ENCODE measurements at regions not wholly inside any gene's neighbourhood (a gene's known extent, or its start where the extent isn't known, plus 50 kb on each side); places are given as distances from the start of the nearest gene placed in this dataset.

- no peak for TF ChIP-seq CTCF (IDR thresholded peaks at IDR 0.05; ENCODE audit: low read length)
- no peak for TF ChIP-seq EZH2 (optimal IDR thresholded peaks at IDR 0.05; ENCODE audit: low read depth, low read length)
- no peak for TF ChIP-seq EZH2phosphoT487 (IDR thresholded peaks at IDR 0.05; ENCODE audit: low read length)
These were observed 509.4 kb upstream of the C9orf72 start for GRCh38 chr9:28082671-28083070.
